Parathyroid adenoma (tissue), 2 donors: ENCODE measurements at regions not wholly inside any gene's neighbourhood (a gene's known extent, or its start where the extent isn't known, plus 50 kb on each side); places are given as distances from the start of the nearest gene placed in this dataset.

Source experiments
- H2AFZ ChIP-seq: fragments of 300-600 bp; sonication (generic); one replicate; pipeline ENCODE4 v1.7.0; 2017; ENCODE audit warnings: antibody characterized with exemption, mild to moderate bottlenecking
- H3K27ac ChIP-seq: fragments of 300-600 bp; sonication (generic); one replicate; pipeline ENCODE4 v1.7.0; 2017
- H3K27me3 ChIP-seq: fragments of 300-600 bp; sonication (generic); one replicate; pipeline ENCODE4 v1.7.0; 2017; ENCODE audit warnings: low read length; ENCODE audit not compliant: control insufficient read depth, insufficient read depth
- H3K36me3 ChIP-seq: fragments of 300-600 bp; sonication (generic); one replicate; pipeline ENCODE4 v1.7.0; 2017; ENCODE audit warnings: low read length; ENCODE audit not compliant: control insufficient read depth, insufficient read depth
- H3K4me1 ChIP-seq: fragments of 300-600 bp; sonication (generic); one replicate; pipeline ENCODE4 v1.7.0; 2017; ENCODE audit warnings: control low read depth
- H3K4me2 ChIP-seq: fragments of 300-600 bp; sonication (generic); one replicate; pipeline ENCODE4 v1.7.0; 2017; ENCODE audit warnings: low read length
- H3K4me3 ChIP-seq: fragments of 300-600 bp; sonication (generic); one replicate; pipeline ENCODE4 v1.7.0; 2017; ENCODE audit warnings: low read depth, low read length
- H3K79me2 ChIP-seq: fragments of 300-600 bp; sonication (generic); one replicate; pipeline ENCODE4 v1.7.0; 2017; ENCODE audit warnings: control low read depth
- H3K9ac ChIP-seq: fragments of 300-600 bp; sonication (generic); one replicate; pipeline ENCODE4 v1.7.0; 2017; ENCODE audit warnings: mild to moderate bottlenecking
- H3K9me3 ChIP-seq: fragments of 300-600 bp; sonication (generic); one replicate; pipeline ENCODE4 v1.7.0; 2017; ENCODE audit warnings: low read length; ENCODE audit not compliant: control insufficient read depth
- CTCF ChIP-seq: fragments of 300-600 bp; sonication (generic); IDR thresholded peaks from one replicate; pipeline ENCODE4 v1.7.0; 2017; ENCODE audit warnings: antibody characterized with exemption, mild to moderate bottlenecking
- donor health status: primary hyperparathyroidism.

- Histone ChIP-seq H3K9me3 (no peaks in the 10 kb centered on the region), H3K4me2 (no peak overlapping the region)
Observed at GRCh38 chr12:22740656-22741355, 115.8 kb downstream of the ETNK1 start.

GRCh38 chr12:22743700-22744099, 118.7 kb downstream of the ETNK1 start:
- no peak overlapping the region for H3K4me2 ChIP-seq
- H3K27ac ChIP-seq, result no peak overlapping the region
- no peak overlapping the region for H3K9ac ChIP-seq
- peak overlapping the region; percentile 27 for H2AFZ ChIP-seq
- no peak for TF ChIP-seq CTCF
- no peaks in the 10 kb centered on the region for H3K4me1 ChIP-seq
- peaks cover 4% of the 10 kb centered on the region for H3K27me3 ChIP-seq
- no peak overlapping the region for H3K4me3 ChIP-seq
- H3K79me2 ChIP-seq, result no peaks in the 10 kb centered on the region
- no peaks in the 10 kb centered on the region for H3K9me3 ChIP-seq
- no peaks in the 10 kb centered on the region for H3K36me3 ChIP-seq

More at GRCh38 chr12:22740656-22741355, 115.8 kb downstream of the ETNK1 start:
- TF ChIP-seq CTCF, result no peak
- Histone ChIP-seq H3K4me3 (no peak overlapping the region), H3K27ac (no peak overlapping the region), H3K9ac (no peak overlapping the region), H3K36me3 (no peaks in the 10 kb centered on the region), H3K27me3 (peaks cover 4% of the 10 kb centered on the region), H2AFZ (no peak overlapping the region), H3K79me2 (no peaks in the 10 kb centered on the region), H3K4me1 (no peaks in the 10 kb centered on the region)

- H3K4me3 ChIP-seq, result no peak overlapping the region
- H3K36me3 ChIP-seq, result no peaks in the 10 kb centered on the region
- H2AFZ ChIP-seq, result peak overlapping the region; percentile 27
- H3K79me2 ChIP-seq, result no peaks in the 10 kb centered on the region
- H3K4me2 ChIP-seq, result no peak overlapping the region
- peaks cover 4% of the 10 kb centered on the region for H3K27me3 ChIP-seq
- H3K4me1 ChIP-seq, result no peaks in the 10 kb centered on the region
- H3K9ac ChIP-seq, result no peak overlapping the region
- no peak overlapping the region for H3K27ac ChIP-seq
- H3K9me3 ChIP-seq, result no peaks in the 10 kb centered on the region
- no peak for TF ChIP-seq CTCF
Observed at GRCh38 chr12:22744197-22744596, 119.2 kb downstream of the ETNK1 start.

- Histone ChIP-seq H3K36me3 (no peaks in the 10 kb centered on the region), H3K9me3 (no peaks in the 10 kb centered on the region), H3K79me2 (no peaks in the 10 kb centered on the region), H3K4me1 (no peaks in the 10 kb centered on the region), H2AFZ (no peak overlapping the region), H3K4me3 (no peak overlapping the region), H3K4me2 (no peak overlapping the region), H3K27me3 (peaks cover 4% of the 10 kb centered on the region), H3K27ac (no peak overlapping the region), H3K9ac (no peak overlapping the region)
- TF ChIP-seq CTCF, result no peak
Observed at GRCh38 chr12:22746720-22747119, 121.7 kb downstream of the ETNK1 start.

GRCh38 chr12:22755629-22756028, 130.7 kb downstream of the ETNK1 start:
- H2AFZ ChIP-seq, result peak overlapping the region; percentile 10
- no peaks in the 10 kb centered on the region for H3K79me2 ChIP-seq
- peaks cover 17% of the 10 kb centered on the region for H3K4me1 ChIP-seq
- no peak overlapping the region for H3K27ac ChIP-seq
- H3K4me2 ChIP-seq, result no peak overlapping the region
- H3K9me3 ChIP-seq, result no peaks in the 10 kb centered on the region
- no peak for TF ChIP-seq CTCF
- H3K36me3 ChIP-seq, result no peaks in the 10 kb centered on the region
- H3K27me3 ChIP-seq, result no peaks in the 10 kb centered on the region
- H3K9ac ChIP-seq, result no peak overlapping the region
- H3K4me3 ChIP-seq, result no peak overlapping the region
